ENCODE measurements at regions not wholly inside any gene's neighbourhood (a gene's known extent, or its start where the extent isn't known, plus 50 kb on each side); places are given as distances from the start of the nearest gene placed in this dataset.

GRCh38 chr16:85344502-85345128, 232.3 kb upstream of the CIBAR2 start:
- Histone ChIP-seq H3K27ac (ENCODE audit: control insufficient read depth, insufficient read depth, low read length) (no peak overlapping the region), H3K4me3 (ENCODE audit: control insufficient read depth in 2 of 3, extremely low read depth in 1 of 3, insufficient read depth in 2 of 3, low read depth in 1 of 3, low read length in 3 of 3) (no peak overlapping the region), H3K9me1 (ENCODE audit: control insufficient read depth, extremely low read depth, insufficient read depth, low read length) (no peaks in the 10 kb centered on the region), H3K4me1 (ENCODE audit: control insufficient read depth, extremely low read depth, insufficient read depth, low read length) (no peaks in the 10 kb centered on the region), H2AFZ (ENCODE audit: control insufficient read depth, low read length) (no peak overlapping the region), H3K9me3 (ENCODE audit: control insufficient read depth, low read depth, low read length) (no peaks in the 10 kb centered on the region), H3K79me2 (ENCODE audit: control insufficient read depth, insufficient read depth, low read length) (no peaks in the 10 kb centered on the region), H3K9ac (ENCODE audit: control insufficient read depth, extremely low read depth, insufficient read depth, low read length) (no peak overlapping the region), H3K36me3 (ENCODE audit: control insufficient read depth in 2 of 2, extremely low read depth in 1 of 2, insufficient read depth in 2 of 2, low read length in 2 of 2) (no peaks in the 10 kb centered on the region), H3K27me3 (ENCODE audit: control insufficient read depth, extremely low read depth, insufficient read depth, low read length) (peaks cover 30% of the 10 kb centered on the region), H3K4me2 (ENCODE audit: control insufficient read depth, extremely low read depth, insufficient read depth, low read depth, low read length) (no peak overlapping the region), H4K20me1 (ENCODE audit: control insufficient read depth, extremely low read depth, insufficient read depth, low read length) (no peaks in the 10 kb centered on the region)
- DNase-seq (ENCODE audit: low read depth, low spot score) (no peak), FAIRE-seq (no peak)
- dilution Hi-C loops (cut with MboI; ENCODE audit: extremely low pct_ligation_motif_present, low sequenced_read_pairs), result no loop called here
- no peak for TF ChIP-seq EZH2 (IDR thresholded peaks at IDR 0.05; ENCODE audit: low read length)

DNA sequence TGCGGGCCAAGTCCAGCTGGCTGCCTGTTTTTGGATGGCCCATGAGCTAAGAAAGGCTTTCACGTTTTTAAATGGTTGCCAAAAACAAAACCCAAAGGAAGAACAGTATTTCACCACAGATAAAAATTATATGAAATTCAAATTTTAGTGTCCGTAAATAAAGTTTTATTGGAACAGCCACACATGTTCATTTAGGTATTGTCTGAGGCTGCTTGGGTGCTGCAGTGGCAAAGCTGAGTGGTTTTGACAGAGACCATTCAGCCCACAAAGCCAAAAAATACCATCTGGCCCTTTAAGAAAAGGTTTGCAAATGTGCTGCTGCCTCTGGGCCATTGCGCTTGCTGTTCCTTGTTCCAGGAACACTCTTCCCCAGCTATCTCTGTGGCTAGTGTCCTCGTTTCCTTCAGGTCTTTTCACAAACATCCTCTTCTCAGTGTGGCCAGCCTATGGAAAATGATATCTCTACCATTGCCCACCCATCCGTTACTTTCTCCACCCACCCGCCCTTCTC, 232.9 kb upstream of the CIBAR2 start:
- Histone ChIP-seq H3K27me3 (ENCODE audit: control insufficient read depth, extremely low read depth, insufficient read depth, low read length) (peaks cover 31% of the 10 kb centered on the region), H3K36me3 (ENCODE audit: control insufficient read depth in 2 of 2, extremely low read depth in 1 of 2, insufficient read depth in 2 of 2, low read length in 2 of 2) (no peaks in the 10 kb centered on the region), H2AFZ (ENCODE audit: control insufficient read depth, low read length) (no peak overlapping the region), H4K20me1 (ENCODE audit: control insufficient read depth, extremely low read depth, insufficient read depth, low read length) (no peaks in the 10 kb centered on the region), H3K9me3 (ENCODE audit: control insufficient read depth, low read depth, low read length) (no peaks in the 10 kb centered on the region), H3K4me2 (ENCODE audit: control insufficient read depth, extremely low read depth, insufficient read depth, low read depth, low read length) (no peak overlapping the region), H3K9ac (ENCODE audit: control insufficient read depth, extremely low read depth, insufficient read depth, low read length) (no peak overlapping the region), H3K9me1 (ENCODE audit: control insufficient read depth, extremely low read depth, insufficient read depth, low read length) (no peaks in the 10 kb centered on the region), H3K79me2 (ENCODE audit: control insufficient read depth, insufficient read depth, low read length) (no peaks in the 10 kb centered on the region), H3K4me1 (ENCODE audit: control insufficient read depth, extremely low read depth, insufficient read depth, low read length) (peaks cover 4% of the 10 kb centered on the region), H3K27ac (ENCODE audit: control insufficient read depth, insufficient read depth, low read length) (no peak overlapping the region), H3K4me3 (ENCODE audit: control insufficient read depth in 2 of 3, extremely low read depth in 1 of 3, insufficient read depth in 2 of 3, low read depth in 1 of 3, low read length in 3 of 3) (no peak overlapping the region)
- DNase-seq (ENCODE audit: low read depth, low spot score) (no peak), FAIRE-seq (no peak)
- no peak for TF ChIP-seq EZH2 (IDR thresholded peaks at IDR 0.05; ENCODE audit: low read length)
- TF ChIP-seq, protein P1, sequence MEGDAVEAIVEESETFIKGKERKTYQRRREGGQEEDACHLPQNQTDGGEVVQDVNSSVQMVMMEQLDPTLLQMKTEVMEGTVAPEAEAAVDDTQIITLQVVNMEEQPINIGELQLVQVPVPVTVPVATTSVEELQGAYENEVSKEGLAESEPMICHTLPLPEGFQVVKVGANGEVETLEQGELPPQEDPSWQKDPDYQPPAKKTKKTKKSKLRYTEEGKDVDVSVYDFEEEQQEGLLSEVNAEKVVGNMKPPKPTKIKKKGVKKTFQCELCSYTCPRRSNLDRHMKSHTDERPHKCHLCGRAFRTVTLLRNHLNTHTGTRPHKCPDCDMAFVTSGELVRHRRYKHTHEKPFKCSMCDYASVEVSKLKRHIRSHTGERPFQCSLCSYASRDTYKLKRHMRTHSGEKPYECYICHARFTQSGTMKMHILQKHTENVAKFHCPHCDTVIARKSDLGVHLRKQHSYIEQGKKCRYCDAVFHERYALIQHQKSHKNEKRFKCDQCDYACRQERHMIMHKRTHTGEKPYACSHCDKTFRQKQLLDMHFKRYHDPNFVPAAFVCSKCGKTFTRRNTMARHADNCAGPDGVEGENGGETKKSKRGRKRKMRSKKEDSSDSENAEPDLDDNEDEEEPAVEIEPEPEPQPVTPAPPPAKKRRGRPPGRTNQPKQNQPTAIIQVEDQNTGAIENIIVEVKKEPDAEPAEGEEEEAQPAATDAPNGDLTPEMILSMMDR (optimal IDR thresholded peaks at IDR 0.05 in 1 of 3, IDR thresholded peaks at IDR 0.05 in 1 of 3, conservative IDR thresholded peaks at IDR 0.05 in 1 of 3; ENCODE audit: extremely low read depth in 1 of 3, insufficient read depth in 2 of 3, low read length in 3 of 3), result no peak
- dilution Hi-C loops (cut with MboI; ENCODE audit: extremely low pct_ligation_motif_present, low sequenced_read_pairs), result no loop called here
